ENCODE measurements at regions not wholly inside any gene's neighbourhood (a gene's known extent, or its start where the extent isn't known, plus 50 kb on each side); places are given as distances from the start of the nearest gene placed in this dataset.
"Not testable (repeated sequence)": the region's sequence is repeated elsewhere in the genome, so short reads cannot be mapped to it uniquely, and the experiment has no call there.

GRCh38 chr16:51987519-51987918 is 559.4 kb downstream of the TOX3 start:
- H3K4me3 ChIP-seq = no peak overlapping the region
- H3K27ac ChIP-seq = no peak overlapping the region
- no peak for TF ChIP-seq CTCF (IDR thresholded peaks at IDR 0.05)
- DNase-seq (ENCODE audit: low spot score) = no peak

- Histone ChIP-seq H3K27ac (no peak overlapping the region), H3K4me3 (no peak overlapping the region)
- no peak for DNase-seq (ENCODE audit: low spot score)
- no peak for TF ChIP-seq CTCF (IDR thresholded peaks at IDR 0.05)
Observed at GRCh38 chr16:51986717-51987116, 560.2 kb downstream of the TOX3 start.

DNA sequence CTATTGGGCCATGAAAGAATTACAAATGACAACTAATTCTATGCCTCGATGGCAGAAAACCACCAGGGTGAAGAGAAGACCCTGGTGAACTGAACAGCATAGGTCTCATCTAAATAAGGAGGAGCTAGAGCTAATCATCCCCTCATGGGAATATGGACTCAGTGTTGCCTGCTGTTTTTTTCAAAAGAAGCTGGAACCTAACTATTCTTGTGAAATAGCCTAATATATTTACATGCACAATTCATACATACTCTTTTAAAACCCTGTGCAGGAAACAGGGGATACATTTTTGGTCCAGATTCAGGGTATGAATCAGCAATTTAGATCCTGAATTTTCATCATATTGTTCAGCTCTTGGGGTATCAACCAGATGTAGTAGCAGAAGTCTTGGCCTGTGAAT is 560.6 kb downstream of the TOX3 start:
- no peak for TF ChIP-seq CTCF (IDR thresholded peaks at IDR 0.05)
- no peak for DNase-seq (ENCODE audit: low spot score)
- Histone ChIP-seq H3K4me3 (no peak overlapping the region), H3K27ac (no peak overlapping the region)

GRCh38 chr16:51985126-51985525 is 561.8 kb downstream of the TOX3 start:
- TF ChIP-seq CTCF (IDR thresholded peaks at IDR 0.05) = no peak
- DNase-seq (ENCODE audit: low spot score) = no peak
- no peak overlapping the region for H3K27ac ChIP-seq
- no peak overlapping the region for H3K4me3 ChIP-seq

- TF ChIP-seq CTCF (IDR thresholded peaks at IDR 0.05) = no peak
- no peak for DNase-seq (ENCODE audit: low spot score)
- Histone ChIP-seq H3K4me3 (no peak overlapping the region), H3K27ac (no peak overlapping the region)
Observed at GRCh38 chr16:51984395-51984794, 562.5 kb downstream of the TOX3 start.

DNA sequence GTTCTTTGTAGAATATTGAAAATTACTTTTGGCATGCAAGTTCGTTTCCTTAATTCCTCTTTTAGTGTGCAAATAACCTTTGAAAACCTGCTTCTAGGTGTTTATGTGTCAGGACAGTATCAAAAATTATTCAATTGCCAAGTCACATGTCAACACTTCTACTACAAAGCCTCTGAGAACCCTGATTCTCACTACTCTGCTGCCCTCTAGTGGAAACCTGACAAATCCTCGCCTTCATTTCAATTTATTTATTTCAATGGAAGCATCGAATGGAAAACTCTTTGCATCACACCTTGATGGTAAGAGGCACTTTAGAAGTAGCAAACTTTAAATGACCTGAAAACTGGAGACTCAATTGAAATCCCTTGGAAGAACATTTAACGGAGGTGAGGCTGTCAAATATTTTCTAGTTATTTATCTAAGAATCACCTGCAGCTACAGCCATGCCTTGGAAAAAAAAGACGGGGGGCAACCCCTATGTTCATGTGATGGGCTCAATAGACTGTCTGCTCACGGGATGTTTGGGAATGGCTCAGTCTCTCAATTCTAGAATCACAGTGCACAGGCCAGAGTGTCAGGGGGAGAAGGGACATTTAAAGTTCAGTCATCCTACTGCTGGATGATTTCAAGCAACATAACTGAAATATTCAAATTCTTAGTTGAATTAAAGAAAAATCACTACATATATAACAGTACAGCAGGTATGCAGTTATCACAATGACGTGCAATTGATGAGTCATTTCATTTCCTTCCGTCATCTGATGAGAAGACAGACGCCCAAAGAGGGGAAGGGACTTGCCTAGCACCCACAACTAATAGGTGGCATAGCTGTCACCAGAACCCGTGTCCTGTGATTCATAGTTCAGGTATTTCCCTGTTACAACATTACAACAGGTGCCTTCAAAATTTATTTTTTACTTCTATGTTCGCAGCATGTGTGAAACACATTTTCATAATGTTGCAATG is 563.9 kb downstream of the TOX3 start:
- H3K4me3 ChIP-seq = no peak overlapping the region
- H3K27ac ChIP-seq = no peak overlapping the region
- peak; percentile 71 for TF ChIP-seq CTCF (IDR thresholded peaks at IDR 0.05)
- DNase-seq (ENCODE audit: low spot score) = no peak

DNA sequence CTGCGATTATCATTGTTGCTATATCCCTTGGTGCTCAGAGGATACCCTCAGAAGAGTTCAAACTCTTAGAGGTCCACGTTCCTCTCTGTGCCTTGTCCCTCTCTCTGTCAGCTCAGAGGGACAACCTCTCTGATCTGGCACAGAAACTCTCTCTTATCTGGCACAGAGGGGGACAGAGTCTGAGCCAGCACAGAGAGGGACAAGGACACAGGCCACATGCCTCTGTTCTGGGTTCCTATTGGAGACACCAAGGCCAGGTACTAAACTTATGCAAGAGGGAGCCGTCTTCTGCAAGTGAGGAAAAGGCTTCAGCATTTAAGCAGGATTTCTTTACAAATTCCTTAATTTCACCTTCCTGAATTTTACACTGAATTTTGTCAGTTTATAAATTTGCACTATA is 565.2 kb downstream of the TOX3 start:
- no peak overlapping the region for H3K4me3 ChIP-seq
- H3K27ac ChIP-seq = no peak overlapping the region
- TF ChIP-seq CTCF (IDR thresholded peaks at IDR 0.05) = no peak
- no peak for DNase-seq (ENCODE audit: low spot score)

- H3K27ac ChIP-seq; H3K4me3 ChIP-seq; DNase-seq (ENCODE audit: low spot score): not testable (repeated sequence)
Observed at GRCh38 chr16:51977506-51977905, 569.4 kb downstream of the TOX3 start.
